Activated CD4-positive, alpha-beta memory T cell treated with anti-CD3 and anti-CD28 coated beads for 36 hours (primary cell): ENCODE measurements at regions not wholly inside any gene's neighbourhood (a gene's known extent, or its start where the extent isn't known, plus 50 kb on each side); places are given as distances from the start of the nearest gene placed in this dataset.
"Not testable (repeated sequence)": the region's sequence is repeated elsewhere in the genome, so short reads cannot be mapped to it uniquely, and the experiment has no call there.

Source experiments
- CTCF ChIA-PET: fragments of 350-600 bp; sonication (Branson Sonifier 250); formaldehyde crosslinking; loops from one replicate; lab custom pipeline; 2021; ENCODE audit warnings: antibody characterized with exemption, inconsistent platforms; lab: Charles Lee
- POLR2A ChIA-PET: fragments of 350-600 bp; sonication (Branson Sonifier 250); formaldehyde crosslinking; loops from one replicate; lab custom pipeline; 2021; ENCODE audit warnings: antibody characterized with exemption; lab: Charles Lee
- DNase-seq: peaks from one replicate; pipeline ENCODE4 v3.0.0-alpha.2; 2020
- H3K27ac Mint-ChIP-seq: one replicate; pipeline ENCODE4 v1.8.0; 2021; ENCODE audit warnings: mixed read lengths
- H3K27me3 Mint-ChIP-seq: one replicate; pipeline ENCODE4 v1.8.0; 2021; ENCODE audit warnings: mixed read lengths
- H3K36me3 Mint-ChIP-seq: one replicate; pipeline ENCODE4 v1.8.0; 2021; ENCODE audit warnings: mixed read lengths
- H3K4me1 Mint-ChIP-seq: one replicate; pipeline ENCODE4 v1.8.0; 2021; ENCODE audit warnings: low read depth, mixed read lengths
- H3K4me3 Mint-ChIP-seq: one replicate; pipeline ENCODE4 v1.8.0; 2021; ENCODE audit warnings: mild to moderate bottlenecking, mixed read lengths
- H3K9me3 Mint-ChIP-seq: one replicate; pipeline ENCODE4 v1.8.0; 2021; ENCODE audit warnings: mixed read lengths
- intact Hi-C: fragments of 100-400 bp; cut with micrococcal nuclease; formaldehyde crosslinking; loops from one replicate; pipeline ENCODE4 v1.15.1; 2023

GRCh38 chr7:81437160-81437559 lies 332.7 kb downstream of the HGF start:
- CTCF ChIA-PET, H3K4me1 Mint-ChIP-seq, POLR2A ChIA-PET, H3K27ac Mint-ChIP-seq, intact Hi-C loops, H3K27me3 Mint-ChIP-seq, H3K36me3 Mint-ChIP-seq, DNase-seq, H3K4me3 Mint-ChIP-seq: not testable (repeated sequence)
- H3K9me3 Mint-ChIP-seq, result peaks cover 15% of the 10 kb centered on the region

GRCh38 chr7:81433692-81434331 lies 336.0 kb downstream of the HGF start:
- Mint-ChIP-seq H3K27ac (no peak overlapping the region), H3K27me3 (no peaks in the 10 kb centered on the region), H3K36me3 (no peaks in the 10 kb centered on the region), H3K4me1 (no peaks in the 10 kb centered on the region), H3K9me3 (peaks cover 19% of the 10 kb centered on the region), H3K4me3 (no peak overlapping the region)
- ChIA-PET CTCF (no interaction called here), POLR2A (no interaction called here)
- no peak for DNase-seq
- intact Hi-C loops, result no loop called here

- Mint-ChIP-seq H3K4me3 (no peak overlapping the region), H3K27ac (no peak overlapping the region), H3K27me3 (no peaks in the 10 kb centered on the region), H3K9me3 (peaks cover 19% of the 10 kb centered on the region), H3K36me3 (no peaks in the 10 kb centered on the region), H3K4me1 (no peaks in the 10 kb centered on the region)
- no peak for DNase-seq
- ChIA-PET POLR2A (no interaction called here), CTCF (no interaction called here)
- intact Hi-C loops, result no loop called here
These were observed 336.6 kb downstream of the HGF start for GRCh38 chr7:81433206-81433605.

GRCh38 chr7:81430761-81431160 lies 339.1 kb downstream of the HGF start:
- ChIA-PET CTCF (no interaction called here), POLR2A (no interaction called here)
- DNase-seq, result no peak
- H3K9me3 Mint-ChIP-seq, result peaks cover 10% of the 10 kb centered on the region
- H3K4me1 Mint-ChIP-seq, result no peaks in the 10 kb centered on the region
- no peak overlapping the region for H3K4me3 Mint-ChIP-seq
- H3K27me3 Mint-ChIP-seq, result no peaks in the 10 kb centered on the region
- intact Hi-C loops, result no loop called here
- H3K36me3 Mint-ChIP-seq, result no peaks in the 10 kb centered on the region
- H3K27ac Mint-ChIP-seq, result no peak overlapping the region

DNA sequence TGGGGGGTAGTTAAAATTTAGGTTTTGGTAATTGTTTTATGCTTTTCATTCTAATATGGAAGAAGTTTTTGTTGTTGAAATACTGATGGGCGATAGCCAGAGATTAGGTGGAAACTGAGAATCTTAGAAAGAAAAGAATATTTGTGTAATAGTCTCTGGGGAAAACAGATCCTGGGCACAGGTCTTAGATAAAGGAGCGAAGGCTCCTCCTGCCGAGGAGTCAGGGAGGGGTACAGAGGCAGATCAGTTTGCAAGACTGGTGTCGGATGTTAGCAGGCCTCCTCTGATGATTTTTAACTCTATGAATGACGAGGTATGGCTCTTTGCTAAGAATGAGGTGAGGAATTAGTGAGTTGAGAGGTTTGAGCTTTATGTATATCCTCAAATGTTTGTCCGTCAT lies 339.7 kb downstream of the HGF start:
- Mint-ChIP-seq H3K4me3 (no peak overlapping the region), H3K9me3 (peaks cover 12% of the 10 kb centered on the region), H3K27me3 (no peaks in the 10 kb centered on the region), H3K36me3 (no peaks in the 10 kb centered on the region), H3K4me1 (no peaks in the 10 kb centered on the region), H3K27ac (no peak overlapping the region)
- POLR2A ChIA-PET, result no interaction called here
- no peak for DNase-seq
- CTCF ChIA-PET, result no interaction called here
- intact Hi-C loops, result no loop called here

GRCh38 chr7:81427461-81427860 lies 342.4 kb downstream of the HGF start:
- Mint-ChIP-seq H3K4me3 (no peak overlapping the region), H3K4me1 (no peaks in the 10 kb centered on the region)
- intact Hi-C loops, result no loop called here

GRCh38 chr7:81420526-81421226 lies 349.2 kb downstream of the HGF start:
- H3K4me1 Mint-ChIP-seq, result no peaks in the 10 kb centered on the region
- POLR2A ChIA-PET, result no interaction called here
- H3K4me3 Mint-ChIP-seq, result no peak overlapping the region
- no peak overlapping the region for H3K27ac Mint-ChIP-seq
- intact Hi-C loops, result no loop called here
- H3K36me3 Mint-ChIP-seq, result no peaks in the 10 kb centered on the region
- CTCF ChIA-PET, result no interaction called here
- no peaks in the 10 kb centered on the region for H3K27me3 Mint-ChIP-seq
- H3K9me3 Mint-ChIP-seq, result peaks cover 20% of the 10 kb centered on the region
- DNase-seq, result no peak

More at GRCh38 chr7:81427461-81427860, 342.4 kb downstream of the HGF start:
- H3K36me3 Mint-ChIP-seq, result no peaks in the 10 kb centered on the region
- H3K9me3 Mint-ChIP-seq, result peaks cover 12% of the 10 kb centered on the region
- H3K27ac Mint-ChIP-seq, result no peak overlapping the region
- DNase-seq, result no peak
- ChIA-PET CTCF (no interaction called here), POLR2A (no interaction called here)
- H3K27me3 Mint-ChIP-seq, result no peaks in the 10 kb centered on the region

DNA sequence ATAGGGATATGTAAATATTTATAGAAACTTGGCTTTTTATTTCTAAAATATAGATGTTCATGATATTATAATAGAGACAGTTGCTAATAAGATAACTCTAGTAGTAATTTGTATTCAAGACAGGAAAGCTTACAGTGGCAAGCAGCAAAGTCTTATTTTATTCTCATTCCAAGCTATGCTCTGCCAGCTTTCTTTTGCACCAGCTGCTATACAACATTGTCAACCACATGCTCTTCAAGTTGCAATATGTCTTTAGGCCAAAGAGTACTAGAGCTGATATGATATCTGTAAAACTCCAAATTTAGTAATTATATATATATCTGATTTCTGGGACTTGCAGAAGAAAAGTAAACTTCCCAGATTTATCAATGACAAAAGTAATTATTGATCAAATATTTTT lies 350.1 kb downstream of the HGF start:
- Mint-ChIP-seq H3K4me1 (no peaks in the 10 kb centered on the region), H3K4me3 (no peak overlapping the region), H3K36me3 (no peaks in the 10 kb centered on the region), H3K27me3 (no peaks in the 10 kb centered on the region), H3K27ac (no peak overlapping the region), H3K9me3 (peaks cover 15% of the 10 kb centered on the region)
- DNase-seq, result no peak
- POLR2A ChIA-PET, result no interaction called here
- CTCF ChIA-PET, result no interaction called here
- intact Hi-C loops, result no loop called here

DNA sequence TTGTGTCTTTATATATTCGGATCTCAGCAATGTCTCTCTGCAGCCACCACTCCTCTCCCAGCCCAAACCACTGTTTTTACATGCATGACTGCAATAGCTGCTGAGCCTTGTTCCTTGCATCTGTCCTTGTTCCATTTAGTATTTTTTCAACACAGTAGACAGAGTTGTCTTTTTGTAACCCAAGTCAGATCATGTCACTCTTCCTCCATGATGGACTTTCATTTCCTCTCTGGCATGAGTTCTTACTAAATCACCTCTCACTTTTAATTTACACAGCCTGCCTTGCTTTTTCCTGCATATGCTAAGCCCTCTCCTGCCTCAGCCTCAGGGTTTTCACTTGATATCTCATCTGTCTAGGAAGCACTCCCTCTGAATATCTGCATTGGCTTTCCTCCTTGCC lies 353.2 kb downstream of the HGF start:
- Mint-ChIP-seq H3K9me3 (peaks cover 16% of the 10 kb centered on the region), H3K4me3 (no peak overlapping the region), H3K27me3 (no peaks in the 10 kb centered on the region), H3K36me3 (no peaks in the 10 kb centered on the region), H3K4me1 (no peaks in the 10 kb centered on the region), H3K27ac (no peak overlapping the region)
- ChIA-PET POLR2A (no interaction called here), CTCF (no interaction called here)
- no peak for DNase-seq
- intact Hi-C loops, result no loop called here

DNA sequence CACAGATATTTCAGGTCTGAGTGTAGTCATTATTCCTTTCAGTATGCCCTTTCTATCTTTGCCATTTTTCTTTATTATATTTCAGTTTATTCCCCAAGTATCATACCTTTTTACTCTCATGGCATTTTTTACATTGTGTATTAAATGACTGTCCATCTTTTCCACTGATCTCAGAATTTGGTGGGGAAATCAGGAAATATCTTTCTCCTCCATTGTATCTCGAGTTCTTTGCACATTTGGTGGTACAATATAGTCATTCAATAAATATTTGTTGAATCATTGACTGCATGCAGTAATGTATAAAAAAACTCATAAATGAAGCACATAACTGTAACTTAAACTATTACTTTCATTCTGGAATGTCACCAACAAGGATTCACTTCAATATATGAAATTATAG lies 354.7 kb downstream of the HGF start:
- Mint-ChIP-seq H3K9me3 (peaks cover 20% of the 10 kb centered on the region), H3K4me1 (no peaks in the 10 kb centered on the region), H3K27ac (no peak overlapping the region), H3K27me3 (no peaks in the 10 kb centered on the region), H3K4me3 (no peak overlapping the region), H3K36me3 (no peaks in the 10 kb centered on the region)
- DNase-seq, result no peak
- ChIA-PET POLR2A (no interaction called here), CTCF (no interaction called here)
- intact Hi-C loops, result no loop called here

DNA sequence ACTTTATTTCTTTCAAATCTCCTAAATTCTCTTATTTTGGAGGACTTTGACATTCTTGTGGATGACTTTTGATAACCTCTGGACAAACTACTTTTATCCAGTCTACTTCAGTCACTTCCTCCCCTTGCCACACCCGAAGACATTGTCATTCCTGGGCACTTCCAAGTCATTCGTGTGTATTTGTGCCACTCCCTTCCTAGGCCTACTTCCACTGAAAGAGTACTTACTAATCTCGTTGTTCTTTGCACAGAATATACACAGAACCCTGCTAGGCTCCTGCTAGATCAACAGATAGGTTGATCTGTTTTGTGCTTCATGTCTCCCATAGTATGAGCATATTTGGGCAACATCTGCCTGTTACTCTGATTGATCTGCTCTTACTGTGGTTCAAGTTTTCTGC lies 355.4 kb downstream of the HGF start:
- CTCF ChIA-PET, result no interaction called here
- H3K9me3 Mint-ChIP-seq, result peaks cover 20% of the 10 kb centered on the region
- intact Hi-C loops, result no loop called here
- no peaks in the 10 kb centered on the region for H3K27me3 Mint-ChIP-seq
- no peaks in the 10 kb centered on the region for H3K4me1 Mint-ChIP-seq
- no peaks in the 10 kb centered on the region for H3K36me3 Mint-ChIP-seq
- no peak overlapping the region for H3K4me3 Mint-ChIP-seq
- POLR2A ChIA-PET, result no interaction called here
- H3K27ac Mint-ChIP-seq, result no peak overlapping the region
- DNase-seq, result no peak

DNA sequence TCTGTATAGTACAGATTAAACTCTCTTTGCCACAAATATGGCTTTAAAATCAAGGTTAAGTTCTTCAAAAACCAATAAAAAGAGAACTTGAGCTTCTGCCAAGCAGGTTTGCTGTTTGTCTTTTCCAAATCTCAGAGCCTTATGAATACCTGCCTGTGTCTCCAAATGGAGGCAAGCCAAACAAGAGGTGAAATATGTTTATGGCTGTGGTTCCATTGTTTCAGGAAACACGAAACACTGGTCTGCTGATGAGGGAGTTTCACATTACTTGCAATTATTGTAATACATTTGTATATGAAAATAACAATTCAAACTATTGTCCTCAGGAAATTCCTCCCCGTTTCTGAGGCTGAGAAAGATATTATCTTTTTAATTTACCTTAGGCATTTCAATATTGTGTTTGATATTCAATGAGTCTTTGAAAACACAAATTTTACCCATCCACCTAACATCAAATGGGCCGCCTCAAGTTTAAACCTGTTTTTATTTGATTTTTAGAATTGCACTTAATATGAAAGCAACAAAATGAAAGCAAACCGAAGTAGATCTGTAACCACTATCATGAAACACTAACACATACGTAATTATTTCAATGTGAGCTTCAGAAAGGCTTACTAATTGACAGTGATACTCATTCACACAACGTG lies 359.3 kb downstream of the HGF start:
- Mint-ChIP-seq H3K27me3 (no peaks in the 10 kb centered on the region), H3K27ac (no peak overlapping the region), H3K4me1 (no peaks in the 10 kb centered on the region), H3K4me3 (no peak overlapping the region), H3K36me3 (no peaks in the 10 kb centered on the region), H3K9me3 (peaks cover 8% of the 10 kb centered on the region)
- CTCF ChIA-PET, result no interaction called here
- DNase-seq, result no peak
- POLR2A ChIA-PET, result no interaction called here
- intact Hi-C loops, result no loop called here

GRCh38 chr7:81408728-81409127 lies 361.1 kb downstream of the HGF start:
- DNase-seq, result no peak
- intact Hi-C loops, result no loop called here
- Mint-ChIP-seq H3K9me3 (peaks cover 12% of the 10 kb centered on the region), H3K4me1 (no peaks in the 10 kb centered on the region), H3K27ac (no peak overlapping the region), H3K36me3 (no peaks in the 10 kb centered on the region), H3K27me3 (no peaks in the 10 kb centered on the region), H3K4me3 (no peak overlapping the region)
- ChIA-PET POLR2A (no interaction called here), CTCF (no interaction called here)
